B cell (primary cell): ENCODE measurements at regions not wholly inside any gene's neighbourhood (a gene's known extent, or its start where the extent isn't known, plus 50 kb on each side); places are given as distances from the start of the nearest gene placed in this dataset.

Experiments
- ATAC-seq: fragments of 200-7000 bp; cut with Tn5 transposase; one replicate; pipeline ENCODE4 v1.10.0; 2021; ENCODE audit warnings: low read depth, mild to moderate bottlenecking, moderate number of reproducible peaks, moderate library complexity
- CTCF ChIA-PET: fragments of 350-600 bp; sonication (Branson Sonifier 250); formaldehyde crosslinking; loops from one replicate; lab custom pipeline; 2021; ENCODE audit warnings: antibody characterized with exemption, inconsistent platforms; lab: Charles Lee
- POLR2A ChIA-PET: fragments of 350-600 bp; sonication (Branson Sonifier 250); formaldehyde crosslinking; loops from one replicate; lab custom pipeline; 2021; ENCODE audit warnings: antibody characterized with exemption; lab: Charles Lee
- DNase-seq: peaks from one replicate; pipeline ENCODE4 v3.0.0; 2013
- H2AFZ ChIP-seq: 2 replicates; pipeline ENCODE4 v1.6.1; 2012; ENCODE audit warnings: mild to moderate bottlenecking, low read depth, low read length; ENCODE audit not compliant: insufficient read depth, poor library complexity, severe bottlenecking
- H3K27ac ChIP-seq, 2 donors: 1 replicate in 1 of 2; 2 replicates in 1 of 2; pipeline ENCODE4 v1.5.1; 2012 to 2013; ENCODE audit warnings: low read length in 2 of 2, mild to moderate bottlenecking in 2 of 2, moderate library complexity in 1 of 2
- H3K27me3 ChIP-seq, 4 experiments: fragments of 200-600 bp in 1 of 4; sonication (generic) in 1 of 4; replicated peaks in 1 of 4; 1 replicate in 2 of 4; 2 replicates in 2 of 4; pipeline versions ENCODE4 v1.6.1 to v1.7.0; 2013 to 2016; ENCODE audit warnings: low read length in 3 of 4, mild to moderate bottlenecking in 2 of 4, mixed read lengths in 1 of 4, moderate library complexity in 1 of 4; ENCODE audit not compliant: insufficient read depth in 4 of 4, control insufficient read depth in 3 of 4; ENCODE audit errors: control extremely low read depth in 1 of 4
- H3K36me3 ChIP-seq, 2 experiments: replicated peaks in 1 of 2; 1 replicate in 1 of 2; 2 replicates in 1 of 2; pipeline versions ENCODE4 v1.6.1 to v1.7.1; 2013; ENCODE audit warnings: low read length in 1 of 2; ENCODE audit not compliant: insufficient read depth in 2 of 2, control insufficient read depth in 1 of 2; ENCODE audit errors: control extremely low read depth in 1 of 2, extremely low read depth in 1 of 2
- H3K4me1 ChIP-seq, 2 donors: fragments of 200-600 bp in 1 of 2; sonication (generic) in 1 of 2; 1 replicate in 1 of 2; 2 replicates in 1 of 2; pipeline versions ENCODE4 v1.5.1 to v1.6.1; 2013 to 2017; ENCODE audit warnings: low read length in 2 of 2; ENCODE audit not compliant: control insufficient read depth in 2 of 2, insufficient read depth in 2 of 2
- H3K4me2 ChIP-seq: replicated peaks from 2 replicates; pipeline ENCODE3; 2012; ENCODE audit warnings: mild to moderate bottlenecking, low read depth, low read length; ENCODE audit not compliant: poor library complexity, severe bottlenecking
- H3K4me3 ChIP-seq, 5 experiments: fragments of 200-600 bp in 1 of 5; sonication (generic) in 1 of 5; 1 replicate in 3 of 5; 2 replicates in 2 of 5; pipeline versions ENCODE4 v1.5.1 to v1.7.0; 2011 to 2016; ENCODE audit warnings: low read length in 4 of 5, mild to moderate bottlenecking in 4 of 5, low read depth in 2 of 5, control low read depth in 1 of 5, moderate library complexity in 1 of 5; ENCODE audit not compliant: insufficient read depth in 1 of 5; ENCODE audit errors: control extremely low read depth in 1 of 5, extremely low read depth in 1 of 5
- H3K79me2 ChIP-seq: fragments of 200-600 bp; sonication (generic); one replicate; pipeline ENCODE4 v1.6.0; 2016; ENCODE audit warnings: low read length; ENCODE audit not compliant: control insufficient read depth, insufficient read depth
- H3K9ac ChIP-seq: fragments of 200-600 bp; sonication (generic); 2 replicates; pipeline ENCODE4 v1.6.1; 2017; ENCODE audit warnings: mild to moderate bottlenecking, low read length, moderate library complexity
- H3K9me3 ChIP-seq, 3 donors: one replicate each; pipeline versions ENCODE4 v1.6.1 to v1.7.1; 2013; ENCODE audit warnings: low read length in 2 of 3; ENCODE audit not compliant: control insufficient read depth in 2 of 3, insufficient read depth in 1 of 3; ENCODE audit errors: control extremely low read depth in 1 of 3
- H4K20me1 ChIP-seq: 2 replicates; pipeline ENCODE4 v1.6.0; 2012; ENCODE audit warnings: mild to moderate bottlenecking, low read length; ENCODE audit not compliant: insufficient read depth, control insufficient read depth, poor library complexity, severe bottlenecking
- H3K27ac Mint-ChIP-seq: one replicate; pipeline ENCODE4 v1.8.0; 2021; ENCODE audit warnings: mixed read lengths
- H3K27me3 Mint-ChIP-seq: one replicate; pipeline ENCODE4 v1.8.0; 2021; ENCODE audit warnings: mixed read lengths
- H3K4me1 Mint-ChIP-seq: one replicate; pipeline ENCODE4 v1.8.0; 2021; ENCODE audit warnings: mixed read lengths
- H3K4me3 Mint-ChIP-seq: one replicate; pipeline ENCODE4 v1.8.0; 2021; ENCODE audit warnings: mixed read lengths
- H3K9me3 Mint-ChIP-seq: one replicate; pipeline ENCODE4 v1.8.0; 2022; ENCODE audit warnings: mixed read lengths; ENCODE audit not compliant: insufficient read depth
- CTCF ChIP-seq: fragments of 200-600 bp; IDR thresholded peaks from one replicate; pipeline ENCODE4 v1.8.0; 2022; ENCODE audit warnings: antibody characterized with exemption, mild to moderate bottlenecking
- EZH2 ChIP-seq: IDR thresholded peaks from 2 replicates; pipeline ENCODE4 v1.6.1; 2012; ENCODE audit warnings: borderline replicate concordance, low read depth, mild to moderate bottlenecking, moderate library complexity, low read length; ENCODE audit not compliant: insufficient read depth, poor library complexity, severe bottlenecking
- WGBS: methylation state at CpG from one replicate; pipeline ENCODE4 v1.1.5; 2013; ENCODE audit warnings: missing lambda C conversion rate; ENCODE audit not compliant: insufficient coverage; 5-methylcytosine and 5-hydroxymethylcytosine counted together
- intact Hi-C: fragments of 100-400 bp; cut with micrococcal nuclease; formaldehyde crosslinking; loops from one replicate; pipeline ENCODE4 v1.10.0; 2022

GRCh38 chr12:33724867-33725266, 285.2 kb upstream of the SYT10 start:
- ChIA-PET POLR2A (no interaction called here), CTCF (no interaction called here)
- ATAC-seq (no peak), DNase-seq (no peak)
- no peak overlapping the region for H3K27ac Mint-ChIP-seq
- H3K9ac ChIP-seq: no peak overlapping the region
- H3K79me2 ChIP-seq: no peaks in the 10 kb centered on the region
- H3K36me3 ChIP-seq: no peaks in the 10 kb centered on the region
- no peaks in the 10 kb centered on the region for H3K27me3 Mint-ChIP-seq
- H3K27ac ChIP-seq: no peak overlapping the region
- H3K4me1 Mint-ChIP-seq: no peaks in the 10 kb centered on the region
- no peak overlapping the region for H3K4me3 Mint-ChIP-seq
- no peaks in the 10 kb centered on the region for H4K20me1 ChIP-seq
- H3K9me3 ChIP-seq: no peaks in the 10 kb centered on the region
- intact Hi-C loops: no loop called here
- no peaks in the 10 kb centered on the region for H3K4me1 ChIP-seq
- WGBS: no CpG with 5 or more reads among the region's 4 CpGs
- H3K9me3 Mint-ChIP-seq: peaks cover 5% of the 10 kb centered on the region
- no peak overlapping the region for H3K4me3 ChIP-seq
- H2AFZ ChIP-seq: no peak overlapping the region
- TF ChIP-seq EZH2 (no peak), CTCF (no peak)
- H3K27me3 ChIP-seq: no peaks in the 10 kb centered on the region
- H3K4me2 ChIP-seq: no peak overlapping the region

- Histone ChIP-seq H3K9ac (no peak overlapping the region), H2AFZ (no peak overlapping the region), H3K27ac (no peak overlapping the region), H3K9me3 (peaks cover 0 to 1% (median 0%) of the 10 kb centered on the region in 3 donors), H3K36me3 (no peaks in the 10 kb centered on the region), H3K79me2 (no peaks in the 10 kb centered on the region), H4K20me1 (no peaks in the 10 kb centered on the region), H3K4me3 (no peak overlapping the region), H3K4me2 (no peak overlapping the region), H3K4me1 (no peaks in the 10 kb centered on the region), H3K27me3 (no peaks in the 10 kb centered on the region)
- intact Hi-C loops: no loop called here
- Mint-ChIP-seq H3K27me3 (no peaks in the 10 kb centered on the region), H3K4me1 (no peaks in the 10 kb centered on the region), H3K4me3 (no peak overlapping the region), H3K27ac (no peak overlapping the region), H3K9me3 (peaks cover 7% of the 10 kb centered on the region)
- WGBS: no CpG with 5 or more reads among the region's 2 CpGs
- ChIA-PET POLR2A (no interaction called here), CTCF (no interaction called here)
- TF ChIP-seq CTCF (no peak), EZH2 (no peak)
- ATAC-seq (no peak), DNase-seq (no peak)
Observed at GRCh38 chr12:33734871-33735270, 287.4 kb upstream of the ALG10 start.
